Upper lobe of right lung (tissue), 1 donor: ENCODE measurements at regions not wholly inside any gene's neighbourhood (a gene's known extent, or its start where the extent isn't known, plus 50 kb on each side); places are given as distances from the start of the nearest gene placed in this dataset.

Experiments used
- ATAC-seq: fragments of 200-7000 bp; cut with Tn5 transposase; one replicate; pipeline ENCODE4 v1.9.1; 2020; ENCODE audit warnings: mild to moderate bottlenecking, moderate library complexity
- DNase-seq: peaks from one replicate; pipeline ENCODE4 v3.0.0-alpha.2; 2020
- H3K27ac ChIP-seq: fragments of 200-600 bp; one replicate; pipeline ENCODE4 v1.8.0; 2022
- H3K27me3 ChIP-seq: fragments of 200-600 bp; one replicate; pipeline ENCODE4 v1.8.0; 2022; ENCODE audit warnings: mild to moderate bottlenecking
- H3K36me3 ChIP-seq: fragments of 200-600 bp; one replicate; pipeline ENCODE4 v1.8.0; 2022
- H3K4me1 ChIP-seq: fragments of 200-600 bp; one replicate; pipeline ENCODE4 v1.8.0; 2022
- H3K4me3 ChIP-seq: fragments of 200-600 bp; one replicate; pipeline ENCODE4 v1.8.0; 2022; ENCODE audit warnings: mild to moderate bottlenecking
- H3K9me3 ChIP-seq: fragments of 200-600 bp; one replicate; pipeline ENCODE4 v1.8.0; 2022
- CTCF ChIP-seq: fragments of 200-600 bp; IDR thresholded peaks from one replicate; pipeline ENCODE4 v1.8.0; 2022; ENCODE audit warnings: antibody characterized with exemption
- intact Hi-C: fragments of 100-400 bp; cut with DNase I; formaldehyde crosslinking; loops from one replicate; pipeline ENCODE4 v1.11.0; 2022
- donor health status: DM: no; HTN: yes; CAD: no; lungs with severe emphysema.

- TF ChIP-seq CTCF = no peak
- Histone ChIP-seq H3K4me1 (no peaks in the 10 kb centered on the region), H3K4me3 (no peak overlapping the region), H3K27ac (no peak overlapping the region), H3K9me3 (no peaks in the 10 kb centered on the region), H3K27me3 (no peaks in the 10 kb centered on the region), H3K36me3 (no peaks in the 10 kb centered on the region)
- ATAC-seq (no peak), DNase-seq (no peak)
- intact Hi-C loops = no loop called here
Measured at GRCh38 chr9:1442105-1442504, 391.9 kb downstream of the DMRT2 start.

- no peaks in the 10 kb centered on the region for H3K9me3 ChIP-seq
- no peaks in the 10 kb centered on the region for H3K4me1 ChIP-seq
- ATAC-seq (no peak), DNase-seq (no peak)
- intact Hi-C loops = no loop called here
- H3K4me3 ChIP-seq = no peak overlapping the region
- no peaks in the 10 kb centered on the region for H3K27me3 ChIP-seq
- TF ChIP-seq CTCF = no peak
- no peak overlapping the region for H3K27ac ChIP-seq
- H3K36me3 ChIP-seq = no peaks in the 10 kb centered on the region
Measured at GRCh38 chr9:1443450-1443849, 393.3 kb downstream of the DMRT2 start.

- DNase-seq (no peak), ATAC-seq (no peak)
- Histone ChIP-seq H3K9me3 (no peaks in the 10 kb centered on the region), H3K27ac (no peak overlapping the region), H3K36me3 (no peaks in the 10 kb centered on the region), H3K4me3 (no peak overlapping the region), H3K4me1 (no peaks in the 10 kb centered on the region), H3K27me3 (no peaks in the 10 kb centered on the region)
- no peak for TF ChIP-seq CTCF
- intact Hi-C loops = no loop called here
Measured at GRCh38 chr9:1446671-1447070, 396.5 kb downstream of the DMRT2 start.

GRCh38 chr9:1453636-1454035 is 403.5 kb downstream of the DMRT2 start:
- no peaks in the 10 kb centered on the region for H3K27me3 ChIP-seq
- H3K4me1 ChIP-seq = no peaks in the 10 kb centered on the region
- intact Hi-C loops = no loop called here
- no peak overlapping the region for H3K4me3 ChIP-seq
- no peak for TF ChIP-seq CTCF
- DNase-seq = no peak
- no peaks in the 10 kb centered on the region for H3K36me3 ChIP-seq
- no peaks in the 10 kb centered on the region for H3K9me3 ChIP-seq
- no peak overlapping the region for H3K27ac ChIP-seq
- no peak for ATAC-seq

- no peaks in the 10 kb centered on the region for H3K36me3 ChIP-seq
- no peak for ATAC-seq
- no peaks in the 10 kb centered on the region for H3K27me3 ChIP-seq
- H3K4me3 ChIP-seq = no peak overlapping the region
- intact Hi-C loops = no loop called here
- no peak for DNase-seq
- H3K27ac ChIP-seq = no peak overlapping the region
- no peaks in the 10 kb centered on the region for H3K9me3 ChIP-seq
- no peaks in the 10 kb centered on the region for H3K4me1 ChIP-seq
- TF ChIP-seq CTCF = no peak
Measured at GRCh38 chr9:1454211-1454610, 404.1 kb downstream of the DMRT2 start.

- TF ChIP-seq CTCF = no peak
- no peaks in the 10 kb centered on the region for H3K9me3 ChIP-seq
- intact Hi-C loops = no loop called here
- no peaks in the 10 kb centered on the region for H3K36me3 ChIP-seq
- H3K4me1 ChIP-seq = no peaks in the 10 kb centered on the region
- H3K27ac ChIP-seq = no peak overlapping the region
- H3K4me3 ChIP-seq = no peak overlapping the region
- DNase-seq (no peak), ATAC-seq (no peak)
- no peaks in the 10 kb centered on the region for H3K27me3 ChIP-seq
Measured at GRCh38 chr9:1454616-1455347, 404.6 kb downstream of the DMRT2 start.
